Renal cortex interstitium (tissue), 11 donors: ENCODE measurements at regions not wholly inside any gene's neighbourhood (a gene's known extent, or its start where the extent isn't known, plus 50 kb on each side); places are given as distances from the start of the nearest gene placed in this dataset.

Source experiments
- DNase-seq, 11 donors: peaks; one replicate each; pipeline ENCODE4 v3.0.0-alpha.2; 2013; ENCODE audit warnings: low read depth in 9 of 11, low spot score in 4 of 11; ENCODE audit errors: extremely low read depth in 1 of 11

- peak in 1 of 11 donors; percentile 17 for DNase-seq
Measured at GRCh38 chr10:111732166-111732785, 451.3 kb downstream of the GPAM start.

GRCh38 chr10:111739125-111739873 lies 444.3 kb downstream of the GPAM start:
- DNase-seq: peak in 1 of 11 donors; percentile 13

- no peak for DNase-seq
Measured at GRCh38 chr10:111739874-111740139, 443.8 kb downstream of the GPAM start.

- DNase-seq: no peak
Measured at GRCh38 chr10:111745982-111746381, 437.6 kb downstream of the GPAM start.

GRCh38 chr10:111747751-111748150 lies 435.8 kb downstream of the GPAM start:
- no peak for DNase-seq

- no peak for DNase-seq
Measured at GRCh38 chr10:111748184-111748583, 435.4 kb downstream of the GPAM start.

- no peak for DNase-seq
Measured at GRCh38 chr10:111750165-111750849, 433.3 kb downstream of the GPAM start.

- peak in 9 of 11 donors; percentile 24 to 51 (median 38) for DNase-seq
Measured at GRCh38 chr10:111756217-111757061, 427.1 kb downstream of the GPAM start.

GRCh38 chr10:111758593-111758992 lies 425.0 kb downstream of the GPAM start:
- no peak for DNase-seq

GRCh38 chr10:111762114-111762513 lies 421.5 kb downstream of the GPAM start:
- no peak for DNase-seq

GRCh38 chr10:111765216-111765615 lies 418.3 kb downstream of the GPAM start:
- no peak for DNase-seq

GRCh38 chr10:111766464-111766863 lies 417.1 kb downstream of the GPAM start:
- DNase-seq: no peak

GRCh38 chr10:111767661-111768060 lies 415.9 kb downstream of the GPAM start:
- no peak for DNase-seq

- DNase-seq: no peak
Measured at GRCh38 chr10:111773950-111774349, 409.6 kb downstream of the GPAM start.

GRCh38 chr10:111774486-111774885 lies 409.1 kb downstream of the GPAM start:
- DNase-seq: no peak

- no peak for DNase-seq
Measured at GRCh38 chr10:111784436-111784835, 399.1 kb downstream of the GPAM start.

GRCh38 chr10:111784946-111785465 lies 398.6 kb downstream of the GPAM start:
- no peak for DNase-seq

GRCh38 chr10:111785921-111786320 lies 397.6 kb downstream of the GPAM start:
- peak in 1 of 11 donors; percentile 2 for DNase-seq

GRCh38 chr10:111789821-111790220 lies 393.7 kb downstream of the GPAM start:
- no peak for DNase-seq
